Uterus (tissue), 2 donors: ENCODE measurements at regions not wholly inside any gene's neighbourhood (a gene's known extent, or its start where the extent isn't known, plus 50 kb on each side); places are given as distances from the start of the nearest gene placed in this dataset.

Source experiments
- POLR2A ChIP-seq, 2 donors: fragments of 450-650 bp; IDR thresholded peaks; one replicate each; pipeline ENCODE4 v1.6.1; 2016; ENCODE audit warnings: antibody characterized with exemption in 2 of 2, mild to moderate bottlenecking in 1 of 2, moderate library complexity in 1 of 2
- TF ChIP-seq, protein P1 (sequence below), 4 experiments: fragments of 200-600 bp in 2 of 4; fragments of 450-650 bp in 2 of 4; sonication (generic) in 2 of 4; IDR thresholded peaks; one replicate each; pipeline ENCODE4 v1.5.1; 2016 to 2019; ENCODE audit warnings: antibody characterized with exemption in 4 of 4, mild to moderate bottlenecking in 2 of 4, moderate library complexity in 1 of 4

DNA sequence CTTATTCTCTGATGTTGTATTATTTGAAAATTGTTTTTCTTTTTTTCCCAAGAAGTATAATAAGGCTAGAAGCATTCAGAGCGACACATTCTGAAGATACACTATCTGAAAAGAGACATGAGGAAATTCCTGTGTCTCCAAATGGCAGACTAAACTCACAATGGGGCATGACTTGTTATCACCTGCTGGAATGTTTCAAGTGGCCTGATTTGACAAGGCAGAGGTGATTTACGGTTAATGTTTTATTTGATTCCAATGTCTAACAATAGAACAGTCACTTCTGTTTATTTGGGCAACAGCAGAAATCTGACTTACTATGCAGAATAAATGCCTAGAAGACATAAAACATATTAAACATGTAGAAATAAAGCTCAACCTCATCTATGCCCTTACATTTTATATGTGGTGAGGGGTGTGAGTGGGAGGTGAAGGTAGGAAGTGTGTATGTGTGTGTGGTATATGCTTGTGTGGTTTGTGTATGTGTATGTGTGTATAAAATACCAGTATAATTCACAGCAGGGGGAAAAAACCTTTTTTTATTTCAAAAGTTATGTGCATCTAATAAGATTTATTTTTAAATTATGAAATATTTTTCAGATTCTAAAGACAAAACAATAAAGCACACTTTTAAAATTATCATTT, 1051.7 kb downstream of the ROBO2 start:
- TF ChIP-seq, protein P1, sequence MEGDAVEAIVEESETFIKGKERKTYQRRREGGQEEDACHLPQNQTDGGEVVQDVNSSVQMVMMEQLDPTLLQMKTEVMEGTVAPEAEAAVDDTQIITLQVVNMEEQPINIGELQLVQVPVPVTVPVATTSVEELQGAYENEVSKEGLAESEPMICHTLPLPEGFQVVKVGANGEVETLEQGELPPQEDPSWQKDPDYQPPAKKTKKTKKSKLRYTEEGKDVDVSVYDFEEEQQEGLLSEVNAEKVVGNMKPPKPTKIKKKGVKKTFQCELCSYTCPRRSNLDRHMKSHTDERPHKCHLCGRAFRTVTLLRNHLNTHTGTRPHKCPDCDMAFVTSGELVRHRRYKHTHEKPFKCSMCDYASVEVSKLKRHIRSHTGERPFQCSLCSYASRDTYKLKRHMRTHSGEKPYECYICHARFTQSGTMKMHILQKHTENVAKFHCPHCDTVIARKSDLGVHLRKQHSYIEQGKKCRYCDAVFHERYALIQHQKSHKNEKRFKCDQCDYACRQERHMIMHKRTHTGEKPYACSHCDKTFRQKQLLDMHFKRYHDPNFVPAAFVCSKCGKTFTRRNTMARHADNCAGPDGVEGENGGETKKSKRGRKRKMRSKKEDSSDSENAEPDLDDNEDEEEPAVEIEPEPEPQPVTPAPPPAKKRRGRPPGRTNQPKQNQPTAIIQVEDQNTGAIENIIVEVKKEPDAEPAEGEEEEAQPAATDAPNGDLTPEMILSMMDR (IDR thresholded peaks at IDR 0.05) = no peak
- TF ChIP-seq POLR2A (IDR thresholded peaks at IDR 0.05) = no peak
